ENCODE measurements at regions not wholly inside any gene's neighbourhood (a gene's known extent, or its start where the extent isn't known, plus 50 kb on each side); places are given as distances from the start of the nearest gene placed in this dataset.

DNA sequence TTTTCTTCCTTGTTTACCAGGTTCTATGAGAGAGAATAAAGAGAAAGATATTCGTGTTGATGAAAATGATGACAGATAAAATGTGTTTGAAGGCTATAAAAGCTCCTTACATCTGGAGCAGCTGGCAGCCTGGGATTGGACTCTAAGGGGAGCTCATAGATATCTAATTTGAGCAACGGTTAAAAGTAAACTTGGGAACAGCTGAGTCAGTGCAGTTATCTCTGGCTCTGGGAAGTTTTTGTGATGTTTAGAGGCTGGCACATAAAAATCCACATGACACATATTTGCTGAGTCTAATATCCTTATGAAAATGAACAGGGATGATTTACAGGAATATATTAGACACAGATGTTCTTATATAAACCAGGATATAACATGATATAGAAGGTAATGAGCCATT lies 331.8 kb upstream of the TENM3 start:
- no peaks in the 10 kb centered on the region for H3K9me3 ChIP-seq
- DNase-seq: no peak
- no peaks in the 10 kb centered on the region for H3K27me3 ChIP-seq
- no peak overlapping the region for H3K4me3 ChIP-seq
- no peaks in the 10 kb centered on the region for H3K36me3 ChIP-seq (ENCODE audit: low read depth, missing control alignments)
- WGBS, 2 donors: 20 to 47% methylated on average over 2 of the region's 2 CpGs
- H3K27ac ChIP-seq: no peak overlapping the region
- intact Hi-C loops (cut with DNase I; ENCODE audit: low total_unique reads): no loop called here
- no peaks in the 10 kb centered on the region for H3K4me1 ChIP-seq
- TF ChIP-seq, protein P1, sequence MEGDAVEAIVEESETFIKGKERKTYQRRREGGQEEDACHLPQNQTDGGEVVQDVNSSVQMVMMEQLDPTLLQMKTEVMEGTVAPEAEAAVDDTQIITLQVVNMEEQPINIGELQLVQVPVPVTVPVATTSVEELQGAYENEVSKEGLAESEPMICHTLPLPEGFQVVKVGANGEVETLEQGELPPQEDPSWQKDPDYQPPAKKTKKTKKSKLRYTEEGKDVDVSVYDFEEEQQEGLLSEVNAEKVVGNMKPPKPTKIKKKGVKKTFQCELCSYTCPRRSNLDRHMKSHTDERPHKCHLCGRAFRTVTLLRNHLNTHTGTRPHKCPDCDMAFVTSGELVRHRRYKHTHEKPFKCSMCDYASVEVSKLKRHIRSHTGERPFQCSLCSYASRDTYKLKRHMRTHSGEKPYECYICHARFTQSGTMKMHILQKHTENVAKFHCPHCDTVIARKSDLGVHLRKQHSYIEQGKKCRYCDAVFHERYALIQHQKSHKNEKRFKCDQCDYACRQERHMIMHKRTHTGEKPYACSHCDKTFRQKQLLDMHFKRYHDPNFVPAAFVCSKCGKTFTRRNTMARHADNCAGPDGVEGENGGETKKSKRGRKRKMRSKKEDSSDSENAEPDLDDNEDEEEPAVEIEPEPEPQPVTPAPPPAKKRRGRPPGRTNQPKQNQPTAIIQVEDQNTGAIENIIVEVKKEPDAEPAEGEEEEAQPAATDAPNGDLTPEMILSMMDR (IDR thresholded peaks at IDR 0.05): no peak
- no peak for TF ChIP-seq POLR2A (IDR thresholded peaks at IDR 0.05)

DNA sequence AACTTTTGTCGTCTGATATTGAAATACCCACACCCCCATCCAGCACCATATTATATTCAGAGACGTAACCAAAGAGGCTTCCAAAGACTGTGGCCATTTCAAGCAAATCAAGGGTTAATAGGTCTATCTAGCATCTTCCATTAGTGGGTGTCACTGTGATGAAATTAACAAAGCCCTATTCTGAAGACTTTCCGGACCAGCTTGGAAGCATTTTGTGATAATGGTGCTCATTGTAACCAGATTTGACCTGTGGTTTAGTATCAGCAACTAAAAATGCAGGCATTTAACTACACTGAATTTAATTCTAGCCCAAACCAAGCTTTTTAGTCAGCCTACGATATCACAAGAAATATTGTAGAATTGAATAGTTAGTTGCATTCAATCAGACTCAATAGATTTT lies 309.7 kb upstream of the TENM3 start:
- TF ChIP-seq, protein P1 (IDR thresholded peaks at IDR 0.05): no peak
- TF ChIP-seq POLR2A (IDR thresholded peaks at IDR 0.05): no peak
- Histone ChIP-seq H3K27ac (no peak overlapping the region), H3K9me3 (no peaks in the 10 kb centered on the region), H3K4me1 (no peaks in the 10 kb centered on the region), H3K36me3 (ENCODE audit: low read depth, missing control alignments) (no peaks in the 10 kb centered on the region), H3K4me3 (no peak overlapping the region), H3K27me3 (no peaks in the 10 kb centered on the region)
- WGBS, 2 donors: 81 to 88% methylated on average over 4 of the region's 4 CpGs
- DNase-seq: no peak
- intact Hi-C loops (cut with DNase I; ENCODE audit: low total_unique reads): no loop called here

DNA sequence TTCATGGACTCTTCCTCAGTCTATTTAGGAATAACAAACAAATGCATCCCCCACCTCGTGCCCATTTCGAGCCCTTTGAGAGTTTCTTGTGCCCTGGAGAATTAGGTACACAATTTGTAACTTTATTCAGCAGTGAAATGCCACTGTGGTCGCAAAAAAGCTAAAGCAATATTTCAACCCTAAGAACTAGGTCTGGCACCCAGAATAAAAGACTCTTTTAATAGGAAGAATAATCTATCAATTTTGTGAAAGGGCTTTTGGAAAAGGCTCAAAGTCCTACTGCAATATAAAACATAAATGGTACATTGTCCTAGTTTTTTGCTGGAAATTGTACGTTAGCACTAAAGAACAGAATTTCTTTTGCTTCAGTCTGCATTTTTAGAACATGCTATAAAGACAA lies 304.6 kb upstream of the TENM3 start:
- H3K27ac ChIP-seq: no peak overlapping the region

DNA sequence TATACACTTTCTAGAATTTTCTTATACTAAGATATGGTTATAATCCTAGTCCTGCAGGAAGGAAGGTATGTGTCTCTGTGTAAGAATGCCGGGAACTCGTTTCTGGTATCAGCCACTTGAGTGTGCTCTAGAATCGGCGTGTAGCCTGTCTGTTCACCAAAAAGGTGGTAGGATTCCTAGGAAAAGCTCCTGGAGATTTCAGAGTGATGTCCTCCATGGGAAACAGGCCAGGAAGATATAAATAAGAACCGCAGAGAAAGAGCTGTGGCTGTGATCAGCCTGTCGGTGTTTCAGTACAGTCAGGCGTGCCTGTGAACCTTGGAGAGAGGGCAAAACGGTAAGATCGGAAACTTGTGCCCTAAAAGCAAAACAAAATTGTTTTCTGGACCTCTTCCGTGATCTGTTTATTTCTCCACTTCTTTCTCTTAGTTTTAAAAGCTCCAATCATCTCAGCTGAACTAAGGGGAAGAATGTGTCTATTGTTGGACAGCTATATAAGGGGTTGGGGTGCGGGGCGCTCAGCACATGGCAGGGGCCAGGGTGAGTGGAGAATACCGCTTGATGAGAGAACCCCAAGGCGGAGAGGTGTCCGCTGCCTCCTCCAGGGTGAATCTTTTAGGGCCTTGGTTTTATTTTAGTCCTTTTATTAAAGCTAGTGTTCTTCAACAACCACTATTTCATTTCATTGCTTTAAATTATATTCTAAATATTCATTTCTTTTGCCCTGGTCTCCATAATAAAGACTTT lies 303.8 kb upstream of the TENM3 start:
- Histone ChIP-seq H3K27ac (no peak overlapping the region), H3K9me3 (no peaks in the 10 kb centered on the region), H3K4me1 (no peaks in the 10 kb centered on the region), H3K27me3 (no peaks in the 10 kb centered on the region), H3K36me3 (ENCODE audit: low read depth, missing control alignments) (no peaks in the 10 kb centered on the region), H3K4me3 (no peak overlapping the region)
- intact Hi-C loops (cut with DNase I; ENCODE audit: low total_unique reads): no loop called here
- WGBS, 2 donors: 74 to 79% methylated on average over 15 of the region's 15 CpGs
- TF ChIP-seq, protein P1 (IDR thresholded peaks at IDR 0.05): no peak
- no peak for TF ChIP-seq POLR2A (IDR thresholded peaks at IDR 0.05)
- DNase-seq: no peak

More for the DNA sequence above, 304.6 kb upstream of the TENM3 start:
- H3K9me3 ChIP-seq: no peaks in the 10 kb centered on the region
- WGBS, 2 donors: 75 to 76% methylated on average over 4 of the region's 4 CpGs
- no peaks in the 10 kb centered on the region for H3K4me1 ChIP-seq
- TF ChIP-seq, protein P1 (IDR thresholded peaks at IDR 0.05): no peak
- TF ChIP-seq POLR2A (IDR thresholded peaks at IDR 0.05): no peak
- no peaks in the 10 kb centered on the region for H3K36me3 ChIP-seq (ENCODE audit: low read depth, missing control alignments)
- H3K4me3 ChIP-seq: no peak overlapping the region
- intact Hi-C loops (cut with DNase I; ENCODE audit: low total_unique reads): no loop called here
- H3K27me3 ChIP-seq: no peaks in the 10 kb centered on the region
- DNase-seq: no peak

DNA sequence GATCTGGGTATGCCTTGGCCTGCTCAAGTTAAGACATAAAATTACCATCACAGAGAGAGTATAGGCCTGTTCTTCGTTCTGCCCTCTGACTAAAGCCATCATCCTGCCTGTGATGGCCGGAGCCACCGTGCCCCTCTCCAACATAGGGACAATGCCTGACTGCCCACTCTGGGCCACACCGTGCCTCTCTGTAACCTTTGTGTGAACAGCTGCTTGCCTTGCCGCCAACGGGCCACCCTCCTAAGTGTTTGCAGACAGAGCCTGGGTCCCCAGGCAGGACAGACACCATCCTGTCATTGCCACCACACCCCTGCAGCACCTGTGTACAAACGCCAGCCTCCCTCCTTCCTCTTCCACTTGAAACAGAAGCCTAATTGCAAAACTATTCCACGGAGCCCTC lies 298.7 kb upstream of the TENM3 start:
- Histone ChIP-seq H3K9me3 (no peaks in the 10 kb centered on the region), H3K36me3 (ENCODE audit: low read depth, missing control alignments) (no peaks in the 10 kb centered on the region), H3K4me1 (no peaks in the 10 kb centered on the region), H3K27ac (no peak overlapping the region), H3K27me3 (no peaks in the 10 kb centered on the region), H3K4me3 (no peak overlapping the region)
- DNase-seq: no peak
- intact Hi-C loops (cut with DNase I; ENCODE audit: low total_unique reads): no loop called here
- 46 to 84% methylated on average over 2 to 8 of the region's 8 CpGs for WGBS, 2 donors
- TF ChIP-seq, protein P1 (IDR thresholded peaks at IDR 0.05): no peak
- TF ChIP-seq POLR2A (IDR thresholded peaks at IDR 0.05): no peak
